NB4 (cell line): ENCODE measurements at regions not wholly inside any gene's neighbourhood (a gene's known extent, or its start where the extent isn't known, plus 50 kb on each side); places are given as distances from the start of the nearest gene placed in this dataset.

Source experiments
- MYC ChIP-seq: IDR thresholded peaks from 2 replicates; pipeline ENCODE4 v1.6.1; 2011; ENCODE audit warnings: low read depth, low read length
- POLR2A ChIP-seq: IDR thresholded peaks from 2 replicates; pipeline ENCODE4 v1.6.1; 2011; ENCODE audit warnings: mild to moderate bottlenecking; ENCODE audit not compliant: insufficient read length; ENCODE audit errors: extremely low read depth
- TF ChIP-seq, protein P1 (sequence below): IDR thresholded peaks from one replicate; pipeline ENCODE4 v1.5.1; 2012; ENCODE audit warnings: low read depth, low read length
- TF ChIP-seq, protein P2 (sequence below): IDR thresholded peaks from 2 replicates; pipeline ENCODE4 v1.6.1; 2011; ENCODE audit warnings: low read depth, low read length

GRCh38 chr1:60244906-60245305, 171.3 kb upstream of the C1orf87 start:
- TF ChIP-seq, protein P1, sequence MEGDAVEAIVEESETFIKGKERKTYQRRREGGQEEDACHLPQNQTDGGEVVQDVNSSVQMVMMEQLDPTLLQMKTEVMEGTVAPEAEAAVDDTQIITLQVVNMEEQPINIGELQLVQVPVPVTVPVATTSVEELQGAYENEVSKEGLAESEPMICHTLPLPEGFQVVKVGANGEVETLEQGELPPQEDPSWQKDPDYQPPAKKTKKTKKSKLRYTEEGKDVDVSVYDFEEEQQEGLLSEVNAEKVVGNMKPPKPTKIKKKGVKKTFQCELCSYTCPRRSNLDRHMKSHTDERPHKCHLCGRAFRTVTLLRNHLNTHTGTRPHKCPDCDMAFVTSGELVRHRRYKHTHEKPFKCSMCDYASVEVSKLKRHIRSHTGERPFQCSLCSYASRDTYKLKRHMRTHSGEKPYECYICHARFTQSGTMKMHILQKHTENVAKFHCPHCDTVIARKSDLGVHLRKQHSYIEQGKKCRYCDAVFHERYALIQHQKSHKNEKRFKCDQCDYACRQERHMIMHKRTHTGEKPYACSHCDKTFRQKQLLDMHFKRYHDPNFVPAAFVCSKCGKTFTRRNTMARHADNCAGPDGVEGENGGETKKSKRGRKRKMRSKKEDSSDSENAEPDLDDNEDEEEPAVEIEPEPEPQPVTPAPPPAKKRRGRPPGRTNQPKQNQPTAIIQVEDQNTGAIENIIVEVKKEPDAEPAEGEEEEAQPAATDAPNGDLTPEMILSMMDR, result no peak
- TF ChIP-seq POLR2A (no peak), MYC (no peak)
- TF ChIP-seq, protein P2, sequence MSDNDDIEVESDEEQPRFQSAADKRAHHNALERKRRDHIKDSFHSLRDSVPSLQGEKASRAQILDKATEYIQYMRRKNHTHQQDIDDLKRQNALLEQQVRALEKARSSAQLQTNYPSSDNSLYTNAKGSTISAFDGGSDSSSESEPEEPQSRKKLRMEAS, result no peak
